ENCODE measurements at regions not wholly inside any gene's neighbourhood (a gene's known extent, or its start where the extent isn't known, plus 50 kb on each side); places are given as distances from the start of the nearest gene placed in this dataset.

DNA sequence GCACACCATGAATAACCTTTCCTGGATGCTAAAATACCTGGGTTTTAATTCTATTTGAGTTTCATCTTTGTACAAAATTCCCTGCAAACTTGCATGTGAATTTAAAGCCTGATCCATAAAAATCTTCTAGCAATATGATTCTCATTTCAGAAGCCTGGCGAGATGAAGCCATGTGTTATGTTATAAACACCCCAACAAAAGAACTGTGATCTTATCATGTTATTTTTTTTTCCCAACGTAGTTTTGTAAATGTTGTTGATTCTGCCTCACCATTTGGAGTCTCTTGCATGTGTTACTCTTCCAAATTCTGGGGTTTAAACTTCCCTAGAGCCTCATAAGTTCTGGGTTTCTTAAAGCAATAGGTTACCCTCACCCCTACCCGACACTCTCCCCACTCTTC lies 428.1 kb upstream of the DPH6 start:
- Histone ChIP-seq H3K4me3 (ENCODE audit: low read length in 2 of 2) (no peak overlapping the region), H3K27ac (ENCODE audit: low read depth in 1 of 2, low read length in 1 of 2) (no peak overlapping the region), H3K36me3 (ENCODE audit: control insufficient read depth in 2 of 2, insufficient read depth in 2 of 2, low read length in 1 of 2) (no peaks in the 10 kb centered on the region), H3K4me1 (ENCODE audit: control insufficient read depth in 2 of 2, insufficient read depth in 2 of 2, low read length in 2 of 2) (no peaks in the 10 kb centered on the region), H3K27me3 (ENCODE audit: control insufficient read depth in 2 of 2, insufficient read depth in 1 of 2, low read length in 1 of 2) (no peaks in the 10 kb centered on the region), H3K9me3 (ENCODE audit: control insufficient read depth in 2 of 2, insufficient read depth in 1 of 2, low read length in 1 of 2) (no peaks in the 10 kb centered on the region)
- DNase-seq (ENCODE audit: low read depth in 6 of 9, low spot score in 9 of 9), result no peak
- 74% methylated on average over 3 of the region's 3 CpGs for WGBS

DNA sequence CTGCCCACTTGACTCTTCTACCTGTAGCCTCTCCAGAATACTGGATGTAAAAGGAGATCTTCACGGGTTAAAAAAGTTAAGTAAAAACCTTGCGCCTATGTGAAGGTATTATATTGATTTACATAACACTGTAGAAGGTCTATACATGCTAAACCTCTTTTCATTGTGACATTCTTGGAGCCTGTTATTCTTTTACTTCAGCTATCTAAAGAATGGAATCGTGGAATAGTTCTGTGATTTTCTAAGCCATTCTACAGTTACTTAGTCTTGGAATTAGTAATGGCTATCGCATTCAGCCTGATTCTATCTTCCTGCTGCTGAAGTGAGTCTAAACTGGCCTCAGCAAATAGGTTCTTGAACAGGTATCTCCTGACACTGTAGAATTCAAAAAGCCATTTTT lies 430.0 kb upstream of the DPH6 start:
- no peaks in the 10 kb centered on the region for H3K36me3 ChIP-seq (ENCODE audit: control insufficient read depth in 2 of 2, insufficient read depth in 2 of 2, low read length in 1 of 2)
- DNase-seq (ENCODE audit: low read depth in 6 of 9, low spot score in 9 of 9), result no peak
- 93% methylated on average over 4 of the region's 4 CpGs for WGBS
- H3K4me1 ChIP-seq (ENCODE audit: control insufficient read depth in 2 of 2, insufficient read depth in 2 of 2, low read length in 2 of 2), result no peaks in the 10 kb centered on the region
- no peaks in the 10 kb centered on the region for H3K27me3 ChIP-seq (ENCODE audit: control insufficient read depth in 2 of 2, insufficient read depth in 1 of 2, low read length in 1 of 2)
- no peak overlapping the region for H3K27ac ChIP-seq (ENCODE audit: low read depth in 1 of 2, low read length in 1 of 2)
- H3K9me3 ChIP-seq (ENCODE audit: control insufficient read depth in 2 of 2, insufficient read depth in 1 of 2, low read length in 1 of 2), result no peaks in the 10 kb centered on the region
- no peak overlapping the region for H3K4me3 ChIP-seq (ENCODE audit: low read length in 2 of 2)

DNA sequence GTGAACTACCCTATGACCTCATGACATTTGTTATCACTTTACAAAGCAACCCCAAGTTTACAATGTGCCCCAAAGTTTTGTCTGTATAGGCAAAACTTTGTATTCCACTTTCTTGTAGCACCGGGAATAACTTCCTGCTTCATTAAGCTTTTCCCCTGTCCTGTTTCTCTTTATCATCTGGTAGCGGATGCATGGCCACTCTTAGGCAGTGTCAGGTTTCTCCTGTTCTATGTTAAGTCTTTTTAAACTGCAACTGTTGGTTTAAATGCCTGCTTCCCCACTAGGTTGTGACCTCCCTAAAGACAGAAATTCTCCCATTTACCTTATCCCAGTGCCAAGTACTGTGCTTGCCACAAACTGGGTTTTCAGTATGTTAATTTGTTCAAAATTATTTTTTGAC lies 433.6 kb upstream of the DPH6 start:
- no peak overlapping the region for H3K27ac ChIP-seq (ENCODE audit: low read depth in 1 of 2, low read length in 1 of 2)
- no peaks in the 10 kb centered on the region for H3K36me3 ChIP-seq (ENCODE audit: control insufficient read depth in 2 of 2, insufficient read depth in 2 of 2, low read length in 1 of 2)
- H3K4me1 ChIP-seq (ENCODE audit: control insufficient read depth in 2 of 2, insufficient read depth in 2 of 2, low read length in 2 of 2), result no peaks in the 10 kb centered on the region
- no peaks in the 10 kb centered on the region for H3K9me3 ChIP-seq (ENCODE audit: control insufficient read depth in 2 of 2, insufficient read depth in 1 of 2, low read length in 1 of 2)
- H3K4me3 ChIP-seq (ENCODE audit: low read length in 2 of 2), result no peak overlapping the region
- 61% methylated on average over 2 of the region's 2 CpGs for WGBS
- no peak for DNase-seq (ENCODE audit: low read depth in 6 of 9, low spot score in 9 of 9)
- H3K27me3 ChIP-seq (ENCODE audit: control insufficient read depth in 2 of 2, insufficient read depth in 1 of 2, low read length in 1 of 2), result no peaks in the 10 kb centered on the region

GRCh38 chr15:35980719-35981118 lies 434.8 kb upstream of the DPH6 start:
- Histone ChIP-seq H3K4me1 (ENCODE audit: control insufficient read depth in 2 of 2, insufficient read depth in 2 of 2, low read length in 2 of 2) (no peaks in the 10 kb centered on the region), H3K27me3 (ENCODE audit: control insufficient read depth in 2 of 2, insufficient read depth in 1 of 2, low read length in 1 of 2) (no peaks in the 10 kb centered on the region), H3K27ac (ENCODE audit: low read depth in 1 of 2, low read length in 1 of 2) (no peak overlapping the region), H3K4me3 (ENCODE audit: low read length in 2 of 2) (no peak overlapping the region), H3K9me3 (ENCODE audit: control insufficient read depth in 2 of 2, insufficient read depth in 1 of 2, low read length in 1 of 2) (no peaks in the 10 kb centered on the region), H3K36me3 (ENCODE audit: control insufficient read depth in 2 of 2, insufficient read depth in 2 of 2, low read length in 1 of 2) (no peaks in the 10 kb centered on the region)
- no peak for DNase-seq (ENCODE audit: low read depth in 6 of 9, low spot score in 9 of 9)

DNA sequence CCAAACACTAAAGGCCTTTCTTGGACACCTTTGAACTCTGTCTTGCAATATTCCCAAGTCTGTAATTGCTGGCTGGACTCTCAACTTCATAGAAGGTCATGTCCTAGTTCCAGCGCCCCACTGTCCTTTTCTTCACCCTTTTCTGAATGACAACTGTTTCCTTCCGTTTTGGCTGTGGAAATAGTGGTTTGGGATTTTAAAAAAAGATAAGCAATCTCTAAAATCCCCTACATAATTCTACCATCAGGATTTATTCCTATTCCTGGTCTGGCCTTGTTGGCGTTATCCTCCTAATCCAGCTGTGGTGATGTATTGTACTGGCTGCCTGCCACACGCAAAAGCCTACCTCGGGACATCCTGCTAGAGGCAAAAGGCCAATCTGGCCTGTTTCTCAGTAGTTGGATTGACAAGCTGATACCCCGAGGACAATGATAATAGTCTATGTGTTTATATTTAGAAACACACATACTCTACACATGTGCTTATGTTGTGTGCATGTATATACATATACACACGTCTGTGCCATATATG lies 440.3 kb upstream of the DPH6 start:
- H3K4me3 ChIP-seq (ENCODE audit: low read length in 2 of 2), result no peak overlapping the region
- DNase-seq (ENCODE audit: low read depth in 6 of 9, low spot score in 9 of 9), result no peak
- H3K9me3 ChIP-seq (ENCODE audit: control insufficient read depth in 2 of 2, insufficient read depth in 1 of 2, low read length in 1 of 2), result no peaks in the 10 kb centered on the region
- 65% methylated on average over 7 of the region's 7 CpGs for WGBS
- H3K27ac ChIP-seq (ENCODE audit: low read depth in 1 of 2, low read length in 1 of 2), result no peak overlapping the region
- H3K27me3 ChIP-seq (ENCODE audit: control insufficient read depth in 2 of 2, insufficient read depth in 1 of 2, low read length in 1 of 2), result no peaks in the 10 kb centered on the region
- H3K4me1 ChIP-seq (ENCODE audit: control insufficient read depth in 2 of 2, insufficient read depth in 2 of 2, low read length in 2 of 2), result no peaks in the 10 kb centered on the region
- no peaks in the 10 kb centered on the region for H3K36me3 ChIP-seq (ENCODE audit: control insufficient read depth in 2 of 2, insufficient read depth in 2 of 2, low read length in 1 of 2)

DNA sequence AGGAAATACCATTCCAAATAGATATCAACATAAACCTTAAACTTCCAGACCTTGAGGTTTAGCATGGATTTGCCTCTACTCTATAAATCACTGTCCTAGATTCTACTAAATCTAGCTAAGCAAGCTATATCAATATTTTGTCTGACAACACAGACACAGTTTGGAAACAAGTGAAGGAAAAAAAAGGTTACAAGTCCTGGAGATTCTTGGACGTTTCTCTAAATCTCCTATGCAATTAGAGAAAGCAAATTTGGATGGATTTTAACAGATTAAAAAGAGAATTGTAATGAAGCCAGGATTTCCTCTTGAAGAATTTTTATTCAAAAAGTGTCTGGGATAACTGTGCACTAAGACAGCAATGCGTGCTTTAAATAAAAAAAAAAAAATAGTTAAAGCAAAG lies 441.1 kb upstream of the DPH6 start:
- no peaks in the 10 kb centered on the region for H3K9me3 ChIP-seq (ENCODE audit: control insufficient read depth in 2 of 2, insufficient read depth in 1 of 2, low read length in 1 of 2)
- H3K4me3 ChIP-seq (ENCODE audit: low read length in 2 of 2), result no peak overlapping the region
- H3K36me3 ChIP-seq (ENCODE audit: control insufficient read depth in 2 of 2, insufficient read depth in 2 of 2, low read length in 1 of 2), result no peaks in the 10 kb centered on the region
- H3K4me1 ChIP-seq (ENCODE audit: control insufficient read depth in 2 of 2, insufficient read depth in 2 of 2, low read length in 2 of 2), result no peaks in the 10 kb centered on the region
- no peak for DNase-seq (ENCODE audit: low read depth in 6 of 9, low spot score in 9 of 9)
- no peak overlapping the region for H3K27ac ChIP-seq (ENCODE audit: low read depth in 1 of 2, low read length in 1 of 2)
- H3K27me3 ChIP-seq (ENCODE audit: control insufficient read depth in 2 of 2, insufficient read depth in 1 of 2, low read length in 1 of 2), result no peaks in the 10 kb centered on the region
- WGBS, result 85% methylated on average over 2 of the region's 2 CpGs

GRCh38 chr15:35991386-35991785 lies 445.4 kb upstream of the DPH6 start:
- H3K4me1 ChIP-seq (ENCODE audit: control insufficient read depth in 2 of 2, insufficient read depth in 2 of 2, low read length in 2 of 2), result no peaks in the 10 kb centered on the region
- no peak overlapping the region for H3K27ac ChIP-seq (ENCODE audit: low read depth in 1 of 2, low read length in 1 of 2)
- no peaks in the 10 kb centered on the region for H3K27me3 ChIP-seq (ENCODE audit: control insufficient read depth in 2 of 2, insufficient read depth in 1 of 2, low read length in 1 of 2)
- H3K9me3 ChIP-seq (ENCODE audit: control insufficient read depth in 2 of 2, insufficient read depth in 1 of 2, low read length in 1 of 2), result peaks cover 0 to 4% of the 10 kb centered on the region in 2 donors
- H3K4me3 ChIP-seq (ENCODE audit: low read length in 2 of 2), result no peak overlapping the region
- no peaks in the 10 kb centered on the region for H3K36me3 ChIP-seq (ENCODE audit: control insufficient read depth in 2 of 2, insufficient read depth in 2 of 2, low read length in 1 of 2)
- DNase-seq (ENCODE audit: low read depth in 6 of 9, low spot score in 9 of 9), result no peak
- 61% methylated on average over 3 of the region's 3 CpGs for WGBS

DNA sequence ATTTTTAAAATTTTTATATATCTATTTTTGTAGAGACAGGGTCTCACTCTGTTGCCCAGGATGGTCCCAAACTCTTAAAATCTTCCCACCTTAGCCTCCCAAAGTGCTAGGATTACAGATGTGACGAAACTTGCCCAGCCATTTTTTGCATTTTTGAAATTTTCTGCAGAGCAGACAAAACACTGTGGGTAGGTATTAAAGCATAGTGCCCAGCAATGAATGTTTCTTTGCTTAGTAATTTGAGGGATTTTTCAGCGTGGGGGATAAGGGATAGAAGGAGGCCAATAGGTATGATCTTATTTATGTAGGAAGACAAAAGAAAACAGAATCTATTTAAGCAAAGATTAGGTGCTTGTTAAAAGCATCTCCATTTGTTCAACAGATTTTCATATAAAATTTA lies 446.8 kb upstream of the DPH6 start:
- no peak overlapping the region for H3K4me3 ChIP-seq (ENCODE audit: low read length in 2 of 2)
- no peak for DNase-seq (ENCODE audit: low read depth in 6 of 9, low spot score in 9 of 9)
- H3K9me3 ChIP-seq (ENCODE audit: control insufficient read depth in 2 of 2, insufficient read depth in 1 of 2, low read length in 1 of 2), result peaks cover 0 to 4% of the 10 kb centered on the region in 2 donors
- 84% methylated on average over 2 of the region's 2 CpGs for WGBS
- no peak overlapping the region for H3K27ac ChIP-seq (ENCODE audit: low read depth in 1 of 2, low read length in 1 of 2)
- H3K4me1 ChIP-seq (ENCODE audit: control insufficient read depth in 2 of 2, insufficient read depth in 2 of 2, low read length in 2 of 2), result no peaks in the 10 kb centered on the region
- no peaks in the 10 kb centered on the region for H3K36me3 ChIP-seq (ENCODE audit: control insufficient read depth in 2 of 2, insufficient read depth in 2 of 2, low read length in 1 of 2)
- H3K27me3 ChIP-seq (ENCODE audit: control insufficient read depth in 2 of 2, insufficient read depth in 1 of 2, low read length in 1 of 2), result no peaks in the 10 kb centered on the region

GRCh38 chr15:35993196-35993595 lies 447.2 kb upstream of the DPH6 start:
- H3K36me3 ChIP-seq (ENCODE audit: control insufficient read depth in 2 of 2, insufficient read depth in 2 of 2, low read length in 1 of 2), result no peaks in the 10 kb centered on the region
- H3K4me3 ChIP-seq (ENCODE audit: low read length in 2 of 2), result no peak overlapping the region
- no peak for DNase-seq (ENCODE audit: low read depth in 6 of 9, low spot score in 9 of 9)
- no peaks in the 10 kb centered on the region for H3K4me1 ChIP-seq (ENCODE audit: control insufficient read depth in 2 of 2, insufficient read depth in 2 of 2, low read length in 2 of 2)
- no peaks in the 10 kb centered on the region for H3K27me3 ChIP-seq (ENCODE audit: control insufficient read depth in 2 of 2, insufficient read depth in 1 of 2, low read length in 1 of 2)
- no peak overlapping the region for H3K27ac ChIP-seq (ENCODE audit: low read depth in 1 of 2, low read length in 1 of 2)
- peaks cover 0 to 4% of the 10 kb centered on the region in 2 donors for H3K9me3 ChIP-seq (ENCODE audit: control insufficient read depth in 2 of 2, insufficient read depth in 1 of 2, low read length in 1 of 2)

- Histone ChIP-seq H3K36me3 (ENCODE audit: control insufficient read depth in 2 of 2, insufficient read depth in 2 of 2, low read length in 1 of 2) (no peaks in the 10 kb centered on the region), H3K27me3 (ENCODE audit: control insufficient read depth in 2 of 2, insufficient read depth in 1 of 2, low read length in 1 of 2) (no peaks in the 10 kb centered on the region), H3K9me3 (ENCODE audit: control insufficient read depth in 2 of 2, insufficient read depth in 1 of 2, low read length in 1 of 2) (peaks cover 0 to 4% of the 10 kb centered on the region in 2 donors), H3K4me1 (ENCODE audit: control insufficient read depth in 2 of 2, insufficient read depth in 2 of 2, low read length in 2 of 2) (no peaks in the 10 kb centered on the region), H3K27ac (ENCODE audit: low read depth in 1 of 2, low read length in 1 of 2) (no peak overlapping the region), H3K4me3 (ENCODE audit: low read length in 2 of 2) (no peak overlapping the region)
- 95% methylated on average over 1 of the region's 1 CpG for WGBS
- DNase-seq (ENCODE audit: low read depth in 6 of 9, low spot score in 9 of 9), result no peak
These were observed 448.9 kb upstream of the DPH6 start for GRCh38 chr15:35994876-35995275.
